HCT116 (cell line): ENCODE measurements at regions not wholly inside any gene's neighbourhood (a gene's known extent, or its start where the extent isn't known, plus 50 kb on each side); places are given as distances from the start of the nearest gene placed in this dataset.

ENCODE experiments used
- ATAC-seq: fragments of 200-7000 bp; cut with Tn5 transposase; 2 replicates; pipeline ENCODE4 v1.9.1; 2020; ENCODE audit warnings: mild to moderate bottlenecking, moderate library complexity
- BruUV-seq: library from RNA; stranded (reverse); fragments of 400-500 nt; replicated peaks from 2 replicates; lab custom pipeline; 2021; lab: Mats Ljungman, UMichigan
- CTCF ChIA-PET: fragments of 300-600 bp; sonication (Branson Sonifier 250); formaldehyde crosslinking; loops from one replicate; lab custom pipeline; 2021; ENCODE audit warnings: antibody characterized with exemption; lab: Charles Lee
- POLR2A ChIA-PET: fragments of 300-600, 350-600 bp; sonication (Branson Sonifier 250); formaldehyde crosslinking; loops from one replicate; lab custom pipeline; 2021; ENCODE audit warnings: antibody characterized with exemption; lab: Charles Lee
- RAD21 ChIA-PET, 2 experiments: fragments of 300-600 bp; sonication (Branson Sonifier 250); formaldehyde crosslinking; loops; one replicate each; lab custom pipeline; 2023; ENCODE audit warnings: low total read pairs in 2 of 2; ENCODE audit not compliant: uncharacterized antibody in 2 of 2, unreplicated experiment in 2 of 2, low non-redundant PET in 1 of 2; lab: Charles Lee
- DNase-seq: peaks from one replicate; pipeline ENCODE4 v3.0.0-alpha.2; 2010; ENCODE audit warnings: low read depth, low spot score
- H2AFZ ChIP-seq: fragments of 200-600 bp; shearing (Covaris generic), sonication (generic); 2 replicates; pipeline ENCODE4 v1.6.1; 2017; ENCODE audit warnings: low read depth, mixed run types, mixed read lengths, antibody characterized with exemption, low read length; ENCODE audit not compliant: poor library complexity, severe bottlenecking
- H3K27ac ChIP-seq: 2 replicates; pipeline ENCODE4 v1.5.1; 2012; ENCODE audit warnings: low read depth, low read length
- H3K27me3 ChIP-seq: fragments of 200-600 bp; sonication (generic); 2 replicates; pipeline ENCODE4 v1.6.1; 2016; ENCODE audit warnings: mixed run types, low read length, mixed read lengths; ENCODE audit not compliant: insufficient read depth
- H3K36me3 ChIP-seq, 2 experiments: fragments of 200-500 bp in 1 of 2; fragments of 200-600 bp in 1 of 2; sonication (Bioruptor generic) in 1 of 2; sonication (generic) in 1 of 2; 2 replicates each; pipeline versions ENCODE4 v1.5.1 to v1.6.1; 2014 to 2016; ENCODE audit warnings: low read length in 2 of 2, inconsistent platforms in 1 of 2, mixed read lengths in 1 of 2, mixed run types in 1 of 2; ENCODE audit not compliant: insufficient read depth in 2 of 2, control insufficient read depth in 1 of 2
- H3K4me1 ChIP-seq, 2 experiments: fragments of 200-600 bp in 1 of 2; sonication (generic) in 1 of 2; 2 replicates each; pipeline versions ENCODE4 v1.5.1 to v1.6.1; 2012 to 2017; ENCODE audit warnings: low read length in 2 of 2, inconsistent platforms in 1 of 2, mild to moderate bottlenecking in 1 of 2, mixed read lengths in 1 of 2, mixed run types in 1 of 2, moderate library complexity in 1 of 2; ENCODE audit not compliant: insufficient read depth in 2 of 2, control insufficient read depth in 1 of 2
- H3K4me2 ChIP-seq: fragments of 200-600 bp; sonication (generic); 2 replicates; pipeline ENCODE4 v1.6.1; 2017; ENCODE audit warnings: mixed run types, low read length, mixed read lengths
- H3K4me3 ChIP-seq, 2 experiments: fragments of 200-600 bp in 1 of 2; sonication (generic) in 1 of 2; replicated peaks in 1 of 2; 2 replicates each; pipeline ENCODE4 v1.5.1; 2011 to 2016; ENCODE audit warnings: low read length in 2 of 2, control low read depth in 1 of 2, low read depth in 1 of 2, mild to moderate bottlenecking in 1 of 2, mixed read lengths in 1 of 2, mixed run types in 1 of 2
- H3K79me2 ChIP-seq: fragments of 200-600 bp; sonication (generic); 2 replicates; pipeline ENCODE4 v1.6.1; 2017; ENCODE audit warnings: mild to moderate bottlenecking, mixed run types, low read length, moderate library complexity, mixed read lengths; ENCODE audit not compliant: insufficient read depth
- H3K9ac ChIP-seq: fragments of 200-600 bp; sonication (generic); 2 replicates; pipeline ENCODE4 v1.6.1; 2016; ENCODE audit warnings: low read length, mixed read lengths
- H3K9me2 ChIP-seq: fragments of 200-600 bp; sonication (generic), shearing (Covaris generic); 2 replicates; pipeline ENCODE4 v1.6.1; 2017; ENCODE audit warnings: mixed run types, mild to moderate bottlenecking, moderate library complexity; ENCODE audit not compliant: insufficient read depth
- H3K9me3 ChIP-seq, 2 experiments: fragments of 200-500 bp in 1 of 2; fragments of 200-600 bp in 1 of 2; sonication (Bioruptor generic) in 1 of 2; sonication (generic) in 1 of 2; 2 replicates each; pipeline ENCODE4 v1.6.1; 2014 to 2017; ENCODE audit warnings: low read length in 2 of 2, mixed read lengths in 2 of 2, inconsistent platforms in 1 of 2, low read depth in 1 of 2, mild to moderate bottlenecking in 1 of 2, mixed run types in 1 of 2, moderate library complexity in 1 of 2; ENCODE audit not compliant: control insufficient read depth in 1 of 2, insufficient read depth in 1 of 2
- H4K20me1 ChIP-seq: fragments of 200-600 bp; sonication (generic), shearing (Covaris generic); 2 replicates; pipeline ENCODE4 v1.6.1; 2017; ENCODE audit warnings: mixed run types, mild to moderate bottlenecking, moderate library complexity; ENCODE audit not compliant: insufficient read depth
- ATF3 ChIP-seq: IDR thresholded peaks from 2 replicates; pipeline ENCODE4 v1.6.1; 2012
- CBX3 ChIP-seq: IDR thresholded peaks from 2 replicates; pipeline ENCODE4 v1.6.1; 2012; ENCODE audit warnings: low read depth
- CEBPB ChIP-seq: IDR thresholded peaks from 2 replicates; pipeline ENCODE4 v1.6.1; 2012; ENCODE audit warnings: low read depth
- EGR1 ChIP-seq: IDR thresholded peaks from 2 replicates; pipeline ENCODE4 v1.6.1; 2012; ENCODE audit warnings: low read depth
- ELF1 ChIP-seq: IDR thresholded peaks from 2 replicates; pipeline ENCODE4 v1.6.1; 2012; ENCODE audit warnings: low read depth, borderline replicate concordance
- EZH2 ChIP-seq: fragments of 200-600 bp; sonication (generic); IDR thresholded peaks from 2 replicates; pipeline ENCODE4 v1.6.1; 2017; ENCODE audit warnings: antibody characterized with exemption, mixed run types
- EZH2phosphoT487 ChIP-seq: fragments of 200-600 bp; IDR thresholded peaks from 2 replicates; pipeline ENCODE4 v1.6.1; 2018; ENCODE audit warnings: antibody characterized with exemption, borderline replicate concordance
- FOSL1 ChIP-seq: IDR thresholded peaks from 2 replicates; pipeline ENCODE4 v1.6.1; 2012; ENCODE audit warnings: low read depth
- JUND ChIP-seq: IDR thresholded peaks from 2 replicates; pipeline ENCODE4 v1.6.1; 2012
- MAX ChIP-seq: IDR thresholded peaks from 2 replicates; pipeline ENCODE4 v1.6.1; 2012
- POLR2A ChIP-seq: IDR thresholded peaks from 2 replicates; pipeline ENCODE4 v1.7.0; 2011; ENCODE audit warnings: borderline replicate concordance; ENCODE audit not compliant: insufficient read depth, insufficient read length; ENCODE audit errors: extremely low read depth
- POLR2AphosphoS5 ChIP-seq: IDR thresholded peaks from 2 replicates; pipeline ENCODE4 v1.6.1; 2011; ENCODE audit warnings: mild to moderate bottlenecking, low read depth, low read length, moderate library complexity
- RAD21 ChIP-seq: IDR thresholded peaks from 2 replicates; pipeline ENCODE4 v1.6.1; 2012; ENCODE audit warnings: low read depth, mild to moderate bottlenecking
- REST ChIP-seq: IDR thresholded peaks from 2 replicates; pipeline ENCODE4 v1.6.1; 2012; ENCODE audit warnings: low read depth
- SIN3A ChIP-seq: IDR thresholded peaks from 2 replicates; pipeline ENCODE4 v1.6.1; 2012; ENCODE audit warnings: low read depth
- TCF7L2 ChIP-seq: IDR thresholded peaks from 2 replicates; pipeline ENCODE4 v1.7.0; 2011; ENCODE audit warnings: borderline replicate concordance, inconsistent platforms; ENCODE audit not compliant: insufficient read depth, insufficient read length; ENCODE audit errors: extremely low read depth
- YY1 ChIP-seq: IDR thresholded peaks from 2 replicates; pipeline ENCODE4 v1.6.1; 2011; ENCODE audit warnings: low read length, low read depth, moderate library complexity, mild to moderate bottlenecking; ENCODE audit not compliant: insufficient replicate concordance; ENCODE audit errors: extremely low read depth
- ZBTB33 ChIP-seq: IDR thresholded peaks from 2 replicates; pipeline ENCODE4 v1.6.1; 2011; ENCODE audit warnings: mild to moderate bottlenecking, low read length, moderate library complexity; ENCODE audit not compliant: insufficient replicate concordance; ENCODE audit errors: extremely low read depth
- ZFX ChIP-seq: fragments of 450-650 bp; IDR thresholded peaks from 2 replicates; pipeline ENCODE4 v1.6.1; 2017
- ZNF274 ChIP-seq: fragments of 200-500 bp; sonication (Bioruptor generic); IDR thresholded peaks from 2 replicates; pipeline ENCODE4 v1.6.1; 2014; ENCODE audit warnings: mild to moderate bottlenecking, low read depth, low read length, inconsistent platforms
- intact Hi-C: fragments of 100-400 bp; cut with micrococcal nuclease; formaldehyde crosslinking; loops from 2 replicates; pipeline ENCODE4 v1.10.0; 2022

- intact Hi-C loops, result no loop called here
- ATAC-seq (no peak), DNase-seq (no peak)
- no peaks in the 10 kb centered on the region for H3K79me2 ChIP-seq
- no peak overlapping the region for H3K4me3 ChIP-seq
- BruUV-seq, result no TSS peak
- no peaks in the 10 kb centered on the region for H4K20me1 ChIP-seq
- no peaks in the 10 kb centered on the region for H3K4me1 ChIP-seq
- H2AFZ ChIP-seq, result no peak overlapping the region
- CTCF ChIA-PET, result no interaction called here
- H3K4me2 ChIP-seq, result no peak overlapping the region
- no peak overlapping the region for H3K9ac ChIP-seq
- POLR2A ChIA-PET, result no interaction called here
- H3K9me2 ChIP-seq, result no peaks in the 10 kb centered on the region
- RAD21 ChIA-PET, result no interaction called here
- H3K27me3 ChIP-seq, result no peaks in the 10 kb centered on the region
- no peaks in the 10 kb centered on the region for H3K36me3 ChIP-seq
- TF ChIP-seq JUND, result no peak
- TF ChIP-seq YY1, result no peak
- no peak for TF ChIP-seq ZFX
- no peak for TF ChIP-seq SIN3A
- no peak for TF ChIP-seq ELF1
- no peak for TF ChIP-seq EZH2
- TF ChIP-seq POLR2AphosphoS5, result no peak
- no peak for TF ChIP-seq EGR1
- no peak for TF ChIP-seq FOSL1
- TF ChIP-seq ZNF274, result no peak
- no peak for TF ChIP-seq CEBPB
- no peak for TF ChIP-seq MAX
- TF ChIP-seq EZH2phosphoT487, result no peak
- TF ChIP-seq ZBTB33, result no peak
- TF ChIP-seq CBX3, result no peak
- no peak for TF ChIP-seq POLR2A
- no peak for TF ChIP-seq ATF3
- TF ChIP-seq RAD21, result no peak
- TF ChIP-seq REST, result no peak
- TF ChIP-seq TCF7L2, result no peak
- TF ChIP-seq, all 23 proteins: peak for 0
- H3K9me3 ChIP-seq, result no peaks in the 10 kb centered on the region
- H3K27ac ChIP-seq, result no peak overlapping the region
These were observed 137.8 kb upstream of the SLC4A4 start for GRCh38 chr4:71201057-71201456.
